GM03348 (cell line): ENCODE measurements at regions not wholly inside any gene's neighbourhood (a gene's known extent, or its start where the extent isn't known, plus 50 kb on each side); places are given as distances from the start of the nearest gene placed in this dataset.
"Not testable (repeated sequence)": the region's sequence is repeated elsewhere in the genome, so short reads cannot be mapped to it uniquely, and the experiment has no call there.

Source experiments
- DNase-seq: peaks from one replicate; pipeline ENCODE4 v3.0.0; 2012; ENCODE audit warnings: low spot score

DNA sequence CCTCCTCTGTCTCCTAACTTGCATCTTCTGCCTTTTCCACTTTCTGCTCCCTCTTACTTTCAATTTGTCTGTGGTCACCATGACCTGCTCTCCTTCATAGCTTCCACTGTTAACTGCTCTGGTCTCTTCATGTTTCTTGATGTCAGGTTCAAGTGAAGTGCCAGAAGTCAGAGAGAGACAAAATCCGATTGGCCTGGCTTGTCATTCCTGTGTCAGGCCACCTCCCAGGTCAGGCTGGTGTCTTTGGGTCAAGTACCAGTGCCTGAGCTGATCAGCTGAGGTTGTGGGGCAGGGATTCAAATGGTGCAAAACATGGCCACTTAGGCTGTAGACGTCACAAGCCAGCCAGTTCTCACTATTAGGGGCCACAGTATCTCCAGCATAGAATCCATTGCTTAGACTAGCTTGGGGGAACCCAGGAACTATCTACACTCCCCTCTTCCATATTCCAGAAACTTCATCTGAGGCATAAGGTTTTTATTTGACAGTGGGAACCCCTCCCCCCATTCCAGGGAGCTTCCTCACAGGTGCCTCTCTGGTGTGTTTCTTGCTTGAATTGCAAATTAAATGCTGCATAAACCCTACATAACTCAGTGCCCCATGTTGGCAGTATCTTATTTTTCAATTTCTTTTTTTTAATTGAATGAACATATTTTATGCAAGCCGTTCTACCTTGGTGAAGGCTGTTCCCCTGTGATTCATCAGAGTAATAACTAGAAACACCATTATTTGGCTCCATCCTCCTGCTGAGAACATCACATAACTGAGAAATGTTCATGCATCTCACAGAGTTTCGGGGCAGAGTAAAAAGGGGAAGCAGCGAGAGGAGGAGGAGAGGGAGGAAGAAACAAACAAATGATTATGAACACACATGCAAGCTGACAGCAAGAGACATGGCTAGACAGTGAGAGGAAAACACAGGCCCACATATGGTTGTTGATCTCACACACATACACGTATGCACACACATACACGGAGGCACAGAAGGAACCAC, 175.8 kb downstream of the TLE3 start:
- DNase-seq, result no peak

DNA sequence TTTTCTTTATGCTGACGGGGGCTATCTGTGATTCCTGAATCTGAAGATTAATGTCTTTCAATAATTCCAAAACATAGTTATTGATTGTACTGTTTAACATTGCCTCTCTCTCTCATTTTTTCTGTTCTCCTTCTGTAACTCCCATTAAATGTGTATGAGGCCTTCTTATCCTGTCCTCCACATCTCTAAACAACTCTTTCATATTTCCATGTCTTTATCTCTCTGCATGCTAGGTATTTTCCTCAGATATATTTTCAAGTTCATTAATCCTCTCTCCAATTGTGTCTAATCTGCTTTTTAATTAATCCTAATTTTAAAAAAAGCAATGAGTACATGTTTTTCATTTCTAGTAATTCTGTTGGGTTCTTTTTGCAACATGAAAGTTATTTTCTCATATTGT, 173.2 kb downstream of the TLE3 start:
- DNase-seq, result no peak

DNA sequence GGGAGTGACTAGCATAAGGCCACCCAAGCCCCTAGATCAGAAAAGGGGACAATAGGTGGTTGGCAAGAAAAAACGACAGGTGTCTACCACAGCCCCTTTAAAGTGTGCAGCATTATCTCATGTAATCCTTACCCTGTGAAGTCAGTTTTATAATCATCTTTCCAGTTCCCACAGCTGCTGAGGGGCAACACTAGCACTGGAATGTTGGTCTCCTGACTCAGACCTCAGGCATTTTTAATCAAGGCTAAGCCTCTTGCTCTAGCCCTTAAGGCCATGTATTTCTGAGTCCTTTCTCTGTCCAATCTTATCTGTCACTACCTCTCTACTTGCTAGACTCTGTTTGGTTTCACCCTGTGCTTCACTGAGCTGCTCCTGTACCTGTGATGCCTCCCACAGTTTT, 171.7 kb downstream of the TLE3 start:
- DNase-seq, result no peak

DNA sequence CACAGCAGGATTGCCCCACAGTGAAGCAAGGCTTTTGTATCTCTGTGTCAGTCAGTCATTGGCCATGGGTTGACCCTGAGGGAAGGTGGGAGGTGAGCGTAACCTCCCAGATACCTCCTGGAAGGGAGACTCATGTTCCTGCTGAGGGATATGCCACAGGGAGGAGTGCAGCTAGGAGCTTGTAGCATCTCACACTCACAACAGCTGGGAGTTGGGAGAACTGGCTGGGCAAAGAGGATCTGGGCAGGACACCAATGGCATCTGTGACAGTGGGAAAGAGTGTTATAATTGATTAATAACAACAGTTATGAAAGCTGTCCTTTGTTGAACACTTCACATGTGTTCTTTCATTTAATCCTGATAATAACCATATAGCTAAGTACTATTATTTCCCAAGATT, 171.0 kb downstream of the TLE3 start:
- DNase-seq, result no peak

DNA sequence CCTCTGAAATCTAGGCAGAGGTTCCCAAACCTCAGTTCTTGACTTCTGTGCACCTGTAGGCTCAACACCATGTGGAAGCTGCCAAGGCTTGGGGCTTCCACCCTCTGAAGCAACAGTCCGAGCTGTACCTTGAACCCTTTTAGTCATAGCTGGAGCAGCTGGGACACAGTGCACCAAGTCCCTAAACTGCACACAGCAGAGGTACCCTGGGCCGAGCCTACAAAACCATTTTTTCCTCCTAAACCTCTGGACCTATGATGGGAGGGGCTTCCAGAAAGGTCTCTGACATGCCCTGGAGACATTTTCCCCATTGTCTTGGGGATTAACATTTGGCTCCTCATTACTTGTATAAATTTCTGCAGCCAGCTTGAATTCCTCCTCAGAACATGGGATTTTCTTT, 168.8 kb downstream of the TLE3 start:
- DNase-seq, result not testable (repeated sequence)

DNA sequence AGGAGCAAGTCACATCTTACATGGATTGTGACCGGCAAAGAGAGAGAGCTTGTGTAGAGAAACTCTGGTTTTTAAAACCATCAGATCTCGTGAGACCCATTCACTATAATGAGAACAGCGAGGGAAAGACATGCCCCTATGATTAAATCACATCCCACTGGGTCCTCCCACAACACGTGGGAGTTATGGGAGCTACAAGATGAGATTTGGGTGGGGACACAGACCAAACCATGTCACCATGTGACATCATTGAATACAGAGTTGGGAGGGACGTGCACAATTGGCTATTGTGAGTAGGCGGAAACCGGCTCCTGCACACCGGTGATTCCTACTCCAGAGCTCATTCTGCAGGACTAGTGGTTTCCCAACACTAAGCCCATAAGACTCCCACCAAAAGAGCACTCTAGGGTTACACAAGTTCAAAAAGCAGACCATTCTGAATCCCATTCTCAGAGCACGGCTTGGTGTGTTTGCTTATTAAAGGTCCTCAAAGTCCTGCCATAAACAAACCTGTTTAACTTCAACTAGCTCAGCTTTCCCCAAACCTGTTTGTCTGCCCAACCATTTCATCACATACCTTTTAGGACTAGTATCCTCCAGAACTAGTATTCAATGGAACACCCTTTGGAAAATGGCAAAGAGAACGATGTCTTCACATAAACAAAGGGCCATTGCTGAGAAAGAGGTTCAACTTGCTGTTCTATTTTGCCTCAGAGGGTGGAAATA, 167.6 kb downstream of the TLE3 start:
- no peak for DNase-seq

DNA sequence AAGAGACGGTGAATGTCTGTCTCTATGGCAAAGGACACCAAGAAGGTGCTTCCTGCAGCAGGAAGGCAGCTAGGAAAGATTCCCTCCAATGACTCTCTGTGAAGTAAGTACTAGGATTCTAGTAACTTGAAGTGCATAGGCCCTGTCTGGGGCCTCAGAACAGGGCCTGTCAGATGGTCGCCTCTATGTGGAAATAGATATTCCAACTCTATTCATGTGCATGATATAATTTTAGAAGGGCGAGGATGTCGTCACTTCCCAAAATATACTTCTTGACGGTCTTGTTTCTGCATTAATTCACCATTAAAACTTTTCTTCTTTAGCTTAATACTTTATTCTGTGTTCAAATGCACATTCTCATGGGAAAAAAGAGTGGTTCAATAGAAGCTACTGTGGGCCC, 167.0 kb downstream of the TLE3 start:
- no peak for DNase-seq

DNA sequence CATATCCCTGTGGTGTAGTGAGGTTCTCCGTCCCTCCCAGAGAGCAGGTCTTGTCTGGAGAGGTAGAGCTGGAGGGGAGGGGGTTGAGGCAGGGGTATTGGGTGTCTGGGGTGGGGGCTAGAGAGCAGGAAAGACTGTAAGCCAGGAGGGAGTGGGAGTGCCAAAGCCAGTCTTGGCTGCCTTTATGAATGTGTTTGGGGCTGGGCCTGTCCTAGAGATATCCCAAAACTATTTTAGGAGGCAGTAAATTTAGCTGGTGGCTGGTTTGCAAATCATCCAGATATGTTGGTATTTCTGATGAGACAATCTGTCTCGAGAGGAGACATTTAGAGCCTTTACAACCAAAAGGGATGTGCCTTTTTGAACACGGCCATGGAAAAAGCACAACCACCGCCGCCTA, 166.6 kb downstream of the TLE3 start:
- DNase-seq, result no peak

DNA sequence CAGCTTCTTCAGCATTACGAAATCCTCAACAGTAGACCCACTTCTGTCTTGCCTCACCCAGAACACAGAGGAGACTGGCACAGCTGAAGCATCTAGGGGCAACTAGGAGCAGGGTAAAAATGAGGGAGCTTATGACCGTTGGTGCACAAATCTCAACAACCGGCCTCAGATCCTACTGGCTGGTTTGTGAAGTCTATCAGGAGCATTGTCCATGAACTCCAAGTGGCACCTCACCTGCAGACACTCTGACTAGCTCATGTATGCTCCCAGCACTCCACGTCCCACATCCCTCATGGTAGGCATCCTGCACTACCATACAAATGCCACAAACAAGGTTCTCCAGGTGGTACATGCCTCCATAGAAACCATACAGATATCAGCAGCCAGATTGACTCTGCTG, 163.1 kb downstream of the TLE3 start:
- no peak for DNase-seq

DNA sequence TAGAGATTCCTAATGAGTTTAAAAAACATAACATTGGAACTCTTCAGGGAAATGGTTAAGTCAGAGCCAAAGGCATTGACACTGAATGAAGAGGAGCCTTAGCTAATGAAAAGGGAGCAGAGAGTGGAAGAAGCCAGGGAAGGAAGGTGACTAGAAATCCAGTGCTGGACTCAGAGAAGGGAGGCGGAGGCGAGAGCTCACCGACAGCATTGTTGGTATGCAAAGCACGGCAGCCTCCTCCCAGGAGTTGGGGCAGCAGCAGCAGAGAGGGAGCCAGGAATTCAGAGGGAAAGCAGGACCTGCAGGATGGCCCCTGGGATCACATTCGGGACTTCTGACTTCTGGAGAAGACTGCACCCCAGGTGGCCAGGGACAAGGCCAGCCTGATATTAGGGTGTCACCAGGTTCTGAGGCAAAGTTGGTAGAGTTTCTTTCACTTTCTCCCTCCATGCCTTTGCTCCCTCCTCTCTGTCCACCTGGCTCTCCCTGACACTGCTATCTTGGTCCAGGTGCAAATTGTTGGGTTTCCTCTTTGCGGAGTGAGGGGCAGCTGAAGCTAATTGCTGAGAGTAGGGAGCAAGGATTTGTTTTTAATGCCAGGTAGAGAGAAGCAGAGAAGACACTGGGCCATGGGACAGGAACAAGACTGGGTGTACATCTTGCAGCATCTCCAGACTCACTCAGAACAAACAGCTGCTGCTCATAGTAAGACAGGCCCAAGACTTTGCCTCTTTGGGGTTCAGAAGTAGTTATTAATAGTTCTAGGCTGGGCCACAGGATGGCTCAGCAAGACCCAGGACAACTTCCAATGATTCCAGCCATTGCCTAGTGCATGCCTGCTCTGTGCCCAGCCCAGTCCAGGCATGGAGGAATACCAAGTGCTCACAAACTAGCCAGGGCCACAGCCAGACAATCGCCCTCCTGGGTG, 157.9 kb downstream of the TLE3 start:
- DNase-seq, result no peak

DNA sequence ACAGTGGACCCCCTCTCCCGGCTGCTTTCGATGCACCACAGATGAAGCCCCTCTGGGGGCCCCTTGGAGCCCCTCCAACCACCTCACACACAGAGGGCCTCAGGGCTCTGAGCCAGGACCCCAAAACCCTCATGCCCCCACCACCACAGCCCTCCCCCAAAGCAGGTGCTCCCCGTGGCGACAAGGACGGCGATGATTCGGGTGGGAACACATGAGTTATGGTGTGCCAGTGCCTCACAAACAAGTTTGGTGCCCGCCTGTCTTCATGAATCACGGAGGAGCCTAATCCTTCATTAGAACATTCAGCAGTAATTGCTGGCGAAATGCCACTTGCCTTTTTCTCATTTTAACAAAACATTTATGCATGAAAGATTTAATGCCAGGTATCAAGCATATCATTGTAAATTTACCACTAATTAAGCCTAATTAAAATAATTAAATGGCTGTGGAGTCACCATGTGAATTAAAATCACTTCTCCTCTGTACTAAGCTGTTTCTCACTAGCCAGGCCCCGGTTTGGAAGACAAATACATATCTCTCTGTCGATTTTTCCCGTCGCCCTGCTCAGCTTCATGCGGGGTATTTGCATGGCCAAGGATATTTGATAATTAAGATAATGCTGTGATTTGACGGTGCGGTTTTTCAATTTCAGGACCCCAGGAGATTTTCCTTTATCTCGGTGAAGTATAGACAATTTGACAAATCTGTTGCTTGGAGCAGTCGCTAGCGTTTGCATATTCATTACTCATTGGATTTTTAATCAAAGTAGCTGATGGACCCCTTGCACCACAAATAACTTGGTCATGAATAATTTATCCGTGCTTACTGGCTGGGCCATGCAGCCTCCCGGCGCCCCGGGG, 157.0 kb downstream of the TLE3 start:
- DNase-seq, result no peak

DNA sequence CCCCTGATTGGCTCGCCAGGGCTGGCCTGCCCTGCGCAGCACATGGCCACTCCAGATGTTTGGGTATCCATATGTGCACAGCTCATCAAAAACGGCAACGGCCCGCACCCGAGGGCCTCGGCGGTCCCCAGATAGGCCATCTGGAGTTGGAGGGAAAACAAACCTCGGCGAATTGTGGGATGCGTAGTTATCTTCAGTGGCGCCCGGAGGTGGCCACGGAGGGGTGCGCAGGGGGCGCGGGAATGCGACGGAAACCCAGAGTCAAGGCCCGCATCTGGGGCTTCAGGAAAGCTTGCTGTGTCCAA, 156.5 kb downstream of the TLE3 start:
- DNase-seq, result no peak

DNA sequence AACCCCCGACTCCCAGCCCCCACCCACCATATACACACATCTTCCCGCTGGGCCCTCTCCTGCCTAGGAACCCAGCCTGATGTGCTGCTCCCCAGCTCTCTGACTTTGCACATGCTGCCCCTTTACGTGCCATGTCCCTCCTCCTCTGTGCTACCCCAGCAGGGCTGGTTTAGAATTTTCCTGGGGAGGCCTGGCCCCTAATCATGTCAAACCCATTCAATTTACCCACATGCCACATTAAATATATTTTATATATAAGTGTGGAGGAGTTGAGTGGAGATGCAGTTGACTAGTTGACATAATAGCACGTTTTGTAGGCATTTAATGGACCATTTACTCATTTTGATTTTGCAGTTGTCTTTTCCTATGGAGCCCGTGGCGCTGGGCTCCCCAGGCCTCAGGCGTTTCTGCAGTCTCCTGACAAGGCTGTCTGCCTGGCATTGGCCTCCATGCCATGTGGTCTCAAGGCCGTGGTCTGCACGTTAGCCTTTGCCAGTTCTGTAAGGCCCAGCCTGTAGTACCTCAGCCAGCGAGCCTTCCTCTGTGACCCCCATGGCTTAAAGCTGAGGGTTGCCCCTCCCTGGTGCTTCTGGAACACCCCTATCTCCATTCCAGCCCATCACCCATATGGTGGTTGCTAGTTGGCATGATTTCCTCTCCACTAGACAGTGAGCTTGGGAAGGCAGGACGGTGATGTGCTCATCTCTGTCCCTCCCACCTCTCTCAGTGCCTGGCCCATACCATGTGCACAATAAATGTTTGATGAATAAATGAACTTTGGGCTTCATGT, 155.8 kb downstream of the TLE3 start:
- no peak for DNase-seq

DNA sequence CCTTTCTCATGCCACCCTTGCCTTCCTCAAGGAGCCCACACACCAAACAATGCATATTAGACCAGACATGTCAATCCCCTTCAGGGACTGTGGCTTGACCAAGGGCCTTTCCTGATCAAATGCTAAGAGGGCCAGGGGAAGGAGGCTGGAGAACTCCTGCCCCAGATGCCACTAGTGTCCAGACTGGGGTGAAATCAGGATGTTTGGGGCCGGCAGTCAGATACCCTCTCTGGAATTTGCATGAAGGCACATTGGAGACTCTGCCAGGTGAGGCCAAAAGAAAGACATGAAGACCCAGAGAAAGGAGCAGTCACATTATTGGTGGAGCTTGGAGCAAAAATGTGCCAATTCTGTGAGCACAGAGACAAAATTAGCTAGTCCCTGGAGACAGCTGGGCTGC, 154.1 kb downstream of the TLE3 start:
- no peak for DNase-seq

DNA sequence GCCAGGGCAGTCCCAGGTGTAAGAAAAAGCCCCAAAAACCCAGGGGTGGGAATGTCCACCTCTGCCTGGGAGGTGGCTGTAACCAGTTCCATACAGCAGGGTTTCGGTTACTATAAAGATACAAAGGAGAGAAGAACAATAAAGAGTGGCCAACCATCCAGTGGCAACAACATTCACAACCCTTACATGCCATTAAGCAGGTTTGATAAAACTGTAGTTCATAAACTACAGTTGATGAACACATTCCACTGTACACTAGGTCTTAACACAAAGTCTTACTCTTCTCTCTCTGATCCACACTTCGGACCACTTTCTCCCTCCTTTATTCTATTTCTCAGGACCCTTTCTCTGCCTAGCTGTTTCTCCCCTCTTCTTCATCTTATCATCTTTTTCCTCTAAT, 152.0 kb downstream of the TLE3 start:
- no peak for DNase-seq

DNA sequence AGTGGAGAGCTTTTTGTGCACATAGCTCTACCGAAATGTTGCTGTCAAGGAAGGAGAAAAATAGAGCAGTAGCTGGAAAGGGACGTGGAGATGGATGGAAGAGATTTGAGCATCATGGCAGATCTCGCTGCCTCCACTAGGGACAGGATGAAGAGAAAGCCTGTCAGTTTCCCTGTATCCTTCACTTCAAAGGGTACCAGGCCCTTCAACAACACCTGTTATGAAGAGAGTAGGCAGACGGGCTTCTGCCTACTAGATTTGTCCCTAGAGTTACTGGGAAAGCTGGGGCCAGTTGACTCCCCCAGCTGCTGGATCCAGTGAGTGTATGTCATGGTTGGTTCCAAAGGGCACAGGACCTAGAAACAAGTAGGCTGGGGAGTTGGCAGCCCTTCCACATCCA, 150.8 kb downstream of the TLE3 start:
- DNase-seq, result no peak

DNA sequence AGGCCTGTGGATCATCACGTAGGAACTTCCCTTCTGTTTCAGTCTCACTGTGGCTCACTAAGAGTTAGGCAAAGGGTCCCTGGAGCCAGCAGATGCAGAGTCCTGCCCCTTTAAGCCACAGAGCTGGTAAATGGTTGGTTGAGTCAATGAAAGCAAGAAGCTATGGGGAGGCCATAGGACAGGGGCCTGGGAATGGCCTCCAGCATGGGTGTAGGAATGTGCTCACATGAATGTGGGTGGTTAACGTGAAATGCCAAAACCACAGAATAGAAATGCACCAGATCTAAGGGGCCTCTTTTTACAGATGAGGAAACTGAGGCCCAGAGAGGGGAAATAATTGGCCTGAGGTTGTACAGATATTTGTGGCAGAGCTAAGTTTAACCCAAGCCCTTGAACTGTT, 150.3 kb downstream of the TLE3 start:
- no peak for DNase-seq

DNA sequence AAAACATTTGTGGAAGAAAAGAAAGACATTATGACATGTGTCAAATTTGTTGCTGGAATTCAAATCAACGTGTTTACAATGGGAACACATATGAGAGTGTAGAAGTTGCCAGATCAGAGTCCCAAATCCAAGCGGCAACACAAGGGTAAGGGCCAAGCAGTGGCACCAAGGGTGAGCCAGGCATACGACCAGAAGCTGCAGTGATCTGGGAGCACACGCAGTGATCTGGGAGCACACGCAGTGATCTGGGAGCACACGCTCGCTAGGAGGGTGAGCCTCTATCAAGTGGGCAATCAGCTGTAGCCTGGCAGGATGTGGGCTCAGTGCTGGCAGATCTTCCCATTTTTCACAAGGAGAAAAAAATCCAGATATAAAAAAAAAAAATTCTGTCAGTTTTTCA, 148.2 kb downstream of the TLE3 start:
- DNase-seq, result no peak

DNA sequence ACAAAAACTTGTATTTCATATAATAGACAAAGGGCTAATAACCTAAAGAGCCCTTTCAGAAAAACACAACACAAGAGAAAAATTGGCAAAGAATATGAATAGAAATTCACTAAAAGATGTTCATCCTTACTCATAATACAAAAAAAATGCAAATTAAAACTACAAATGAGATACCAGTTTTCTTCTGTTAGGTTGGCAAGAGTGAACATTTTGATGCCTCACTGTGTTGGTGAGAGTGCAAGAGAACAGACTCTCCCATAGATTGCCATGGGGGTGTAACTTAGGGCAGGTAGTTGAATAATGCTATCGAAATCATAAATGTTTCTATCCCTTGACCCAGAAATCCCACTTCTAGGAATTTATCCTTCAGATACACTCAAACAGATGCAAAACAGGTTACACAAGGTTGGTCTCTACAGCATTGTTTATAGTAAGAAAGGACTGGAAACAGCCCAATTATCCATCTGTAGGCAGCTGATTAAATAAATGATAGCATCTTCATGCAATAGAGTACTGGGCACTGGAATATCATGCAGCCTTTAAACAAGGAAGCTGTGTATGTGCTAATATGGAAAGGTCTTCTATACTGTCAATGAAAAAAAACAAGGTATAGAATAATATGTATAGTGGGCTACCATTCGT, 146.3 kb downstream of the TLE3 start:
- DNase-seq, result no peak

DNA sequence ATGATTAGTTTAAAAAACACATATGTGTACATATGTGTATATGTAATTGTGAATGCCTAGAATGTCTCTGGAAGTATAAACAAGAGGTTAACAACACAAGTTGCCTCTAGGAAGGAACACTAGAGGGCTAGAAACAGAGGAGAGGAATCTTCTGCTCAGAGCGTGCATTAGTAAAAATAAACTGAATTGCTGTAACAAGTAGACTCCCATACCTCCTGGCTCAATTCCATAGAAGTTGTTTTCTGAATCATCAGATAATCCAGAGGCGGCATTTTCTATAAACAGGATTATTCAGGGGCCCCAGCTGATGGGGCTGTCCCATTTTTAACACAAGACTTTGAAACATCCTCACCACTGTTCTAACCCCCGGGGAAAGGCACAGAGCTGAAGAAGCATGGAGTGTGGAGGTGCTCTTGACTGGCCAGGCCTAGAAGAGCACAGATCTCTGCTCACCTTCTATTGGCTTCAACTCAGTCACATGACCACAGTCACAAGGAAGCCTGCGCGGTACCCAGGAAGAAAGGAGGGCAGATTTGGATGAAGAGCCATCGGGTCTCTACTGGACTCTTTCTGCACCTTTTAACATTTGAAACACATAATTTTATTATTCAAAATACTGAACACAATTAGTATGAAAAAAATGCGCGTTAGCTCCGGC, 145.7 kb downstream of the TLE3 start:
- no peak for DNase-seq
